A549 (cell line): ENCODE measurements at regions not wholly inside any gene's neighbourhood (a gene's known extent, or its start where the extent isn't known, plus 50 kb on each side); places are given as distances from the start of the nearest gene placed in this dataset.

ENCODE experiments used
- ATAC-seq, 2 experiments: fragments of 200-7000 bp in 1 of 2; fragments of >200 bp in 1 of 2; cut with Nextera tagmentation in 1 of 2; cut with Tn5 transposase in 1 of 2; 3 replicates each; pipeline versions ENCODE4 v1.8.0 to v1.9.1; 2018 to 2020; ENCODE audit warnings: mild to moderate bottlenecking in 1 of 2, moderate library complexity in 1 of 2
- CTCF ChIA-PET: fragments of 300-600 bp; sonication (Branson Sonifier 250); formaldehyde crosslinking; extraction: SDS; loops from one replicate; lab custom pipeline; 2021; ENCODE audit warnings: antibody characterized with exemption, inconsistent platforms; lab: Yijun Ruan, JAX
- POLR2A ChIA-PET: fragments of 350-600 bp; formaldehyde crosslinking; extraction: SDS; loops from one replicate; lab custom pipeline; 2021; ENCODE audit warnings: antibody characterized with exemption, inconsistent platforms; lab: Yijun Ruan, JAX
- DNase-seq, 2 experiments: peaks; one replicate each; pipeline versions ENCODE4 v3.0.0 to v3.0.0-alpha.2; 2011 to 2016; ENCODE audit warnings: low read depth in 1 of 2, low spot score in 1 of 2
- FAIRE-seq: peaks from 2 replicates; lab custom pipeline; 2011; peaks lifted over from hg19 to GRCh38; lab: Jason Lieb, UNC
- H3K27ac ChIP-seq, 2 experiments: fragments of >200 bp; sonication (Bioruptor Twin); formaldehyde crosslinking; 3 replicates each; pipeline ENCODE4 v1.5.1; 2016 to 2017
- H3K4me1 ChIP-seq: fragments of >200 bp; sonication (Bioruptor Twin); formaldehyde crosslinking; 3 replicates; pipeline ENCODE4 v1.6.1; 2016
- H3K4me2 ChIP-seq: fragments of >200 bp; sonication (Bioruptor Twin); formaldehyde crosslinking; 3 replicates; pipeline ENCODE4 v1.6.1; 2016
- H3K4me3 ChIP-seq: fragments of >200 bp; sonication (Bioruptor Twin); formaldehyde crosslinking; 3 replicates; pipeline ENCODE4 v1.5.1; 2016
- H3K9me3 ChIP-seq: fragments of >200 bp; sonication (Bioruptor Twin); formaldehyde crosslinking; 3 replicates; pipeline ENCODE4 v1.6.1; 2016
- BCL3 ChIP-seq: fragments of >200 bp; sonication (Bioruptor Twin); formaldehyde crosslinking; IDR thresholded peaks from 3 replicates; pipeline ENCODE4 v1.6.1; 2016
- BHLHE40 ChIP-seq: IDR thresholded peaks from 2 replicates; pipeline ENCODE4 v1.6.1; 2012; ENCODE audit warnings: low read depth, low read length, inconsistent platforms
- CBX2 ChIP-seq: fragments of 200-600 bp; sonication (generic); IDR thresholded peaks from 2 replicates; pipeline ENCODE4 v1.6.1; 2016; ENCODE audit warnings: low read depth, mild to moderate bottlenecking, borderline replicate concordance
- CHD2 ChIP-seq: fragments of 150-350 bp; IDR thresholded peaks from 2 replicates; pipeline ENCODE4 v1.6.1; 2014; ENCODE audit warnings: low read length; ENCODE audit not compliant: partially characterized antibody
- CHD4 ChIP-seq: fragments of 200-600 bp; sonication (generic); IDR thresholded peaks from 2 replicates; pipeline ENCODE4 v1.6.1; 2016; ENCODE audit warnings: antibody characterized with exemption, mild to moderate bottlenecking, borderline replicate concordance
- CTCF ChIP-seq: fragments of >200 bp; sonication (Bioruptor Twin); formaldehyde crosslinking; IDR thresholded peaks from 3 replicates; pipeline ENCODE4 v1.5.1; 2016
- EHMT2 ChIP-seq: fragments of 200-600 bp; sonication (generic); IDR thresholded peaks from 2 replicates; pipeline ENCODE4 v1.6.1; 2016; ENCODE audit warnings: antibody characterized with exemption, low read depth, mild to moderate bottlenecking, moderate library complexity
- ESRRA ChIP-seq: fragments of 150-350 bp; IDR thresholded peaks from 2 replicates; pipeline ENCODE4 v1.6.1; 2014; ENCODE audit warnings: mild to moderate bottlenecking, low read length, borderline replicate concordance
- FOSL2 ChIP-seq, 2 experiments: fragments of 450-650 bp in 1 of 2; fragments of >200 bp in 1 of 2; sonication (Bioruptor Twin) in 1 of 2; formaldehyde crosslinking; IDR thresholded peaks; 2 replicates each; pipeline versions ENCODE4 v1.5.0 to v1.6.1; 2016 to 2020; ENCODE audit warnings: mild to moderate bottlenecking in 1 of 2, moderate library complexity in 1 of 2
- FOXS1 ChIP-seq: fragments of 250-450 bp; sonication (Bioruptor Pico); IDR thresholded peaks from 2 replicates; pipeline ENCODE4 v1.5.0; 2020; ENCODE audit warnings: mild to moderate bottlenecking, moderate library complexity
- HOXA7 ChIP-seq: fragments of 250-450 bp; sonication (Bioruptor Pico); IDR thresholded peaks from 2 replicates; pipeline ENCODE4 v1.5.0; 2020; ENCODE audit warnings: mild to moderate bottlenecking, moderate library complexity
- HOXB5 ChIP-seq: fragments of 250-450 bp; sonication (Bioruptor Pico); IDR thresholded peaks from 2 replicates; pipeline ENCODE4 v1.5.0; 2020; ENCODE audit warnings: mild to moderate bottlenecking, moderate library complexity
- JUNB ChIP-seq: fragments of >200 bp; sonication (Bioruptor Twin); formaldehyde crosslinking; IDR thresholded peaks from 2 replicates; pipeline ENCODE4 v1.6.1; 2016
- NFE2L2 ChIP-seq: fragments of 150-350 bp; conservative IDR thresholded peaks from 2 replicates; pipeline ENCODE4 v1.6.1; 2014; ENCODE audit warnings: low read length
- RCOR1 ChIP-seq: fragments of 150-350 bp; IDR thresholded peaks from 2 replicates; pipeline ENCODE4 v1.6.1; 2014; ENCODE audit warnings: antibody characterized with exemption, low read length, low read depth
- REST ChIP-seq: fragments of 200-600 bp; sonication (generic); IDR thresholded peaks from 2 replicates; pipeline ENCODE4 v1.6.1; 2016; ENCODE audit warnings: antibody characterized with exemption, mild to moderate bottlenecking, moderate library complexity
- RFX5 ChIP-seq: fragments of 450-650 bp; IDR thresholded peaks from 2 replicates; pipeline ENCODE4 v1.7.1; 2014; ENCODE audit warnings: antibody characterized with exemption, mild to moderate bottlenecking, moderate library complexity
- RNF2 ChIP-seq: fragments of 200-600 bp; sonication (generic); IDR thresholded peaks from 2 replicates; pipeline ENCODE4 v1.6.1; 2016; ENCODE audit warnings: low read depth, mild to moderate bottlenecking, antibody characterized with exemption, moderate library complexity, borderline replicate concordance
- TFCP2L1 ChIP-seq: fragments of 250-450 bp; sonication (Bioruptor Pico); IDR thresholded peaks from 2 replicates; pipeline ENCODE4 v1.5.0; 2021; ENCODE audit warnings: mild to moderate bottlenecking
- USF2 ChIP-seq: fragments of 450-650 bp; IDR thresholded peaks from 2 replicates; pipeline ENCODE4 v1.6.1; 2014; ENCODE audit warnings: antibody characterized with exemption
- WGBS: methylation state at CpG from one replicate; pipeline ENCODE4 v1.1.6; 2017; ENCODE audit errors: missing lambda C conversion rate; 5-methylcytosine and 5-hydroxymethylcytosine counted together

- Histone ChIP-seq H3K4me2 (no peak overlapping the region), H3K4me3 (no peak overlapping the region), H3K9me3 (no peaks in the 10 kb centered on the region), H3K27ac (no peak overlapping the region), H3K4me1 (no peaks in the 10 kb centered on the region)
- ATAC-seq = no peak
- CTCF ChIA-PET = no interaction called here
- peak; percentile 13 for FAIRE-seq
- no peak for TF ChIP-seq JUNB
- TF ChIP-seq BCL3 = no peak
- no peak for TF ChIP-seq NFE2L2
- TF ChIP-seq CHD4 = no peak
- TF ChIP-seq CTCF = no peak
- no peak for TF ChIP-seq CHD2
- TF ChIP-seq BHLHE40 = no peak
- TF ChIP-seq CBX2 = no peak
- TF ChIP-seq FOSL2 (IDR thresholded peaks at IDR 0.05) = no peak
- no peak for TF ChIP-seq FOSL2 (CRISPR knock-in tag; IDR thresholded peaks at IDR 0.05)
- TF ChIP-seq FOXS1 (CRISPR knock-in tag) = no peak
- no peak for DNase-seq
- POLR2A ChIA-PET = no interaction called here
Measured at GRCh38 chr14:54040846-54041245, 84.2 kb upstream of the BMP4 start.

- TF ChIP-seq ESRRA (no peak), REST (no peak), CHD4 (no peak), HOXB5 (CRISPR knock-in tag) (no peak), RCOR1 (no peak), RFX5 (no peak), TFCP2L1 (no peak), USF2 (no peak), RNF2 (no peak), HOXA7 (CRISPR knock-in tag) (no peak), EHMT2 (no peak)
- Histone ChIP-seq H3K9me3 (no peaks in the 10 kb centered on the region), H3K4me1 (0 out of 3 replicates have a peak, but pooled peaks cover 5% of the 10 kb centered on the region), H3K4me3 (no peak overlapping the region), H3K4me2 (no peak overlapping the region), H3K27ac (no peak overlapping the region)
- FAIRE-seq (no peak), ATAC-seq (no peak), DNase-seq (no peak)
- 54% methylated on average over 3 of the region's 3 CpGs for WGBS
- POLR2A ChIA-PET = no interaction called here
- CTCF ChIA-PET = interaction anchor here (1.2 kb wide), 1 partner anchor 17 kb away, joined by 3 read pairs; no protein-coding TSS in a partner anchor
Measured at GRCh38 chr14:54046250-54046649, 89.6 kb upstream of the BMP4 start.
